Astrocyte of the hippocampus (primary cell): ENCODE measurements at regions not wholly inside any gene's neighbourhood (a gene's known extent, or its start where the extent isn't known, plus 50 kb on each side); places are given as distances from the start of the nearest gene placed in this dataset.
"Not testable (repeated sequence)": the region's sequence is repeated elsewhere in the genome, so short reads cannot be mapped to it uniquely, and the experiment has no call there.

Experiments used
- DNase-seq: peaks from one replicate; pipeline ENCODE4 v3.0.0; 2011; ENCODE audit warnings: low read depth, low spot score

GRCh38 chr7:101743241-101743994 lies 74.0 kb upstream of the CUX1 start:
- peak; percentile 77 for DNase-seq

DNA sequence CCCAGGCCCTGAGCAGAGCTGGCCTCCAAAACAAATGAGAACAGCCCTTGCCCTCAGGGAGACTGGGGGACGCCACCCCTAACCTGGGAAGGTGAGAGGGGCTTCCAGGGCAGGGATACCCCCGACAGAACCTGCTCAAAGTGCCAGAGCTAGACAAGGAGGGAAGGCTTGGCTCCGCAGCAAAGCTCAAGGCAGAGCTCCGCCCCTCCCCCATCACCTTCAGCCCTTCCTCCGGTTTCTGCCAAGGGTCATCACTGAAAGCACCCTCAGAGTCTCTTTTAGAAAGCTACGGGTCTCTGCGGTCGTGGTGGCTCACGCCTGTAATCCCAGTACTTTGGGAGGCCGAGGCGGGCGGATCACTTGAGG lies 73.4 kb upstream of the CUX1 start:
- no peak for DNase-seq

GRCh38 chr7:101744588-101744987 lies 72.8 kb upstream of the CUX1 start:
- DNase-seq, result no peak

DNA sequence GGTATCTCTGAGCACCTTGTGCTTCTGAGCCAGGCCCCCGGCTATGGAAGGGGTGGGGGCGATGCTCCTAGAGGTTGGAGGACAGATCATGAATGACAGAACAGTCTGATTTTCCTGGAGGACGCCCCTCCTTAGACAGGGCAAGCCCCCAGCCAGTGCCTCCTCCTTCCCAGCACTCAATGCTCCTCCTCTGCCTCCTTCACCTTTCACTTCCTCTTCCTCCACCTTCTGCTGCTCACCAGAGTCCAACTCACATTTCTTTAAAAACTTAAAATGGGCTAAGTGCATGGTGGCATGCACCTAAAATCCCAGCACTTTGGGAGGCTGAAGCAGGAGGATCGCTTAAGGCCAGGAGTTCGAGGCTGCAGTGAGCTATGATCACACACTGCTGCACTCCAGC lies 71.1 kb upstream of the CUX1 start:
- no peak for DNase-seq

GRCh38 chr7:101747053-101747878 lies 70.2 kb upstream of the CUX1 start:
- DNase-seq, result no peak

GRCh38 chr7:101747879-101748345 lies 69.5 kb upstream of the CUX1 start:
- no peak for DNase-seq

DNA sequence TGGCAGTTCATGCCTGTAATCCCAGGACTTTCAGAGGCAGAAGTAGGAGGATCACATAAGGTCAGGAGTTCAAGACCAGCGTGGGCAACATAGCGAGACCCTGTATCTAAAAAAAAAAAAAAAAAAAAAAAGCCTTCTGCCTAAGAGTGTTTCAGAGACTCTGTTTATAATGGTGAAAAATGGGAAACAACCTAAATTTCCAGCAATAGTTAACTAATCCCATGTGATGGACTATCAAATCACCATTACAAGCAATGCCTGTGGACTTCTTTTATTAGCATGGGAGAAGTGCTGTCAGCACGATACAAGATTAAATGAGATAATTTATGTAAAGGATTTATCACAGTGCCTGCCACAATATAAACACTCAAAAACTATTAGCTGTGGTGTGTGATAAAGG lies 67.5 kb upstream of the CUX1 start:
- DNase-seq, result no peak

GRCh38 chr7:101753316-101753715 lies 64.1 kb upstream of the CUX1 start:
- no peak for DNase-seq

- DNase-seq, result peak; percentile 74
Measured at GRCh38 chr7:101754424-101755159, 62.8 kb upstream of the CUX1 start.

DNA sequence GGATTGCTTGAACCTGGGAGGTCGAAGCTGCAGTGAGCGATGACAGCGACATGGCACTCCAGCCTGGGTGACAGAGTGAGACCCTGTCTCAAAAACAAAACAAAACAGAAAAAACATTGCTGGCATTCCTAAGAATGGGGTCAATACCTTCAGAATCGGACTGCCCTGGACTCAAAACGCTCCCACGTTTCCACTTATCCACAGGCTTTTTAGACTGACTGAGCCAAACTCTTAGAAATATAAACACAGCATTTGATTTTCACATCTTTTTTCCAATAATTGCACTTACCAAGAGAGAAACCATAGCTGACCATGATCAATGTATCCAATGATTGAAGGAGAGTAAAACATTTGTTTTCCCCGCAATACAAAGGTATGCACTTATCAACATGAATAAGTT lies 59.5 kb upstream of the CUX1 start:
- DNase-seq, result no peak

- not testable (repeated sequence) for DNase-seq
Measured at GRCh38 chr7:101758519-101758918, 58.9 kb upstream of the CUX1 start.

DNA sequence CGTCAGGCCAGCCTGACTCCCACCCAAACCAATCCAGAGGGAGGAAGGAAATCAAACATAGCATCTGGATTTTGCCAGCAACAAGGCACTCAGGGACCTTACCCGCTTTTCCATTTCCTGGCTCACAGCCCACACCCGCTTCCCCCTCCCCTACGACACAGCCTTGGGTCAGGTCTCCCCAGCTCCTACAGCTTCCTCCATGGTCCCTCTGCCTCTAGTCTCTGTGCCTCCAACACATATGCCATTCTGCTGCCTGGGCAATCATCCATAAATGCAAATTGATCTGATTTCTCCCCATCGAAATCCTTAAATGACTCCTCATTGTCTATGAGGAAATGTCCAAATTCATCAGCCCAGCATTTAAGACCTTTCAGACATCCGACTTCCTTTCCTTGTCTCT lies 53.2 kb upstream of the CUX1 start:
- DNase-seq, result no peak

- DNase-seq, result no peak
Measured at GRCh38 chr7:101767544-101767943, 49.9 kb upstream of the CUX1 start.
